Suprapubic skin (tissue), 4 donors: ENCODE measurements at regions not wholly inside any gene's neighbourhood (a gene's known extent, or its start where the extent isn't known, plus 50 kb on each side); places are given as distances from the start of the nearest gene placed in this dataset.

Source experiments
- DNase-seq, 2 donors: peaks; one replicate each; pipeline ENCODE4 v3.0.0-alpha.2; 2019; ENCODE audit warnings: low spot score in 2 of 2
- H3K27ac ChIP-seq: fragments of 200-600 bp; sonication (generic); one replicate; pipeline ENCODE4 v1.5.1; 2019
- H3K27me3 ChIP-seq: fragments of 200-600 bp; sonication (generic); one replicate; pipeline ENCODE4 v1.5.1; 2019
- H3K36me3 ChIP-seq: fragments of 200-600 bp; sonication (generic); one replicate; pipeline ENCODE4 v1.5.1; 2019
- H3K4me1 ChIP-seq: fragments of 200-600 bp; sonication (generic); one replicate; pipeline ENCODE4 v1.5.1; 2019
- H3K4me3 ChIP-seq: fragments of 200-600 bp; sonication (generic); one replicate; pipeline ENCODE4 v1.5.1; 2019; ENCODE audit warnings: mild to moderate bottlenecking
- H3K9me3 ChIP-seq: fragments of 200-600 bp; sonication (generic); one replicate; pipeline ENCODE4 v1.5.1; 2019
- EP300 ChIP-seq: sonication (generic); formaldehyde crosslinking; IDR thresholded peaks from one replicate; pipeline ENCODE4 v1.6.1; 2017; ENCODE audit warnings: antibody characterized with exemption
- POLR2A ChIP-seq, 2 donors: fragments of 450-650 bp; IDR thresholded peaks; one replicate each; pipeline ENCODE4 v1.6.1; 2017; ENCODE audit warnings: antibody characterized with exemption in 2 of 2, mild to moderate bottlenecking in 2 of 2, moderate library complexity in 2 of 2
- POLR2AphosphoS5 ChIP-seq, 3 donors: sonication (generic); formaldehyde crosslinking; IDR thresholded peaks; one replicate each; pipeline ENCODE4 v1.6.1; 2017; ENCODE audit warnings: antibody characterized with exemption in 3 of 3
- WGBS: methylation state at CpG from one replicate; pipeline ENCODE4 v1.1.5; 2018; 5-methylcytosine and 5-hydroxymethylcytosine counted together
- TF ChIP-seq, protein P1 (sequence below), 2 donors: fragments of 200-600 bp in 1 of 2; fragments of 450-650 bp in 1 of 2; sonication (generic) in 1 of 2; IDR thresholded peaks; one replicate each; pipeline ENCODE4 v1.5.1; 2016 to 2019; ENCODE audit warnings: antibody characterized with exemption in 2 of 2, mild to moderate bottlenecking in 1 of 2, moderate library complexity in 1 of 2

DNA sequence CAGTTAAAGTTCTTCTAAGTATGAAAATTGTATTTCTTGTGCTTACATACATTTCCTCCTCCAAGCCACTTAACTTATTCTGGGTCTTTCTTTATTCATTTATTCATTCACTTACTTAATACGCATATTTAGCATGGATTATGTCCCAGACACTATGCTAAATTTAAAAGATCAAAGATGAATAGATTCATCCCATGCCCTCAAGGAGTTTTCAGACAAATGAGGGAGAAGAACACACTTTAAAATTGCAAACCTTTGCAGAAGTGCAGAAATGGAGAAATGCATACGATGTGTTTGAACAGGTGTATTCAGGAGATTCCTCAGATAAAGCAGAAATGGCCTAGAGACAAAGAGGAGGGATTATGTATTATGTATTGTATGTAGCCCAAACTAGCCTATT, 298.7 kb upstream of the SOX11 start:
- no peaks in the 10 kb centered on the region for H3K36me3 ChIP-seq
- H3K4me3 ChIP-seq = no peak overlapping the region
- H3K9me3 ChIP-seq = no peaks in the 10 kb centered on the region
- 44% methylated on average over 2 of the region's 2 CpGs for WGBS
- TF ChIP-seq POLR2A (IDR thresholded peaks at IDR 0.05) = no peak
- TF ChIP-seq EP300 = no peak
- TF ChIP-seq POLR2AphosphoS5 (IDR thresholded peaks at IDR 0.05) = no peak
- TF ChIP-seq, protein P1, sequence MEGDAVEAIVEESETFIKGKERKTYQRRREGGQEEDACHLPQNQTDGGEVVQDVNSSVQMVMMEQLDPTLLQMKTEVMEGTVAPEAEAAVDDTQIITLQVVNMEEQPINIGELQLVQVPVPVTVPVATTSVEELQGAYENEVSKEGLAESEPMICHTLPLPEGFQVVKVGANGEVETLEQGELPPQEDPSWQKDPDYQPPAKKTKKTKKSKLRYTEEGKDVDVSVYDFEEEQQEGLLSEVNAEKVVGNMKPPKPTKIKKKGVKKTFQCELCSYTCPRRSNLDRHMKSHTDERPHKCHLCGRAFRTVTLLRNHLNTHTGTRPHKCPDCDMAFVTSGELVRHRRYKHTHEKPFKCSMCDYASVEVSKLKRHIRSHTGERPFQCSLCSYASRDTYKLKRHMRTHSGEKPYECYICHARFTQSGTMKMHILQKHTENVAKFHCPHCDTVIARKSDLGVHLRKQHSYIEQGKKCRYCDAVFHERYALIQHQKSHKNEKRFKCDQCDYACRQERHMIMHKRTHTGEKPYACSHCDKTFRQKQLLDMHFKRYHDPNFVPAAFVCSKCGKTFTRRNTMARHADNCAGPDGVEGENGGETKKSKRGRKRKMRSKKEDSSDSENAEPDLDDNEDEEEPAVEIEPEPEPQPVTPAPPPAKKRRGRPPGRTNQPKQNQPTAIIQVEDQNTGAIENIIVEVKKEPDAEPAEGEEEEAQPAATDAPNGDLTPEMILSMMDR (IDR thresholded peaks at IDR 0.05) = no peak
- H3K4me1 ChIP-seq = no peaks in the 10 kb centered on the region
- H3K27ac ChIP-seq = no peak overlapping the region
- no peak for DNase-seq
- no peaks in the 10 kb centered on the region for H3K27me3 ChIP-seq

DNA sequence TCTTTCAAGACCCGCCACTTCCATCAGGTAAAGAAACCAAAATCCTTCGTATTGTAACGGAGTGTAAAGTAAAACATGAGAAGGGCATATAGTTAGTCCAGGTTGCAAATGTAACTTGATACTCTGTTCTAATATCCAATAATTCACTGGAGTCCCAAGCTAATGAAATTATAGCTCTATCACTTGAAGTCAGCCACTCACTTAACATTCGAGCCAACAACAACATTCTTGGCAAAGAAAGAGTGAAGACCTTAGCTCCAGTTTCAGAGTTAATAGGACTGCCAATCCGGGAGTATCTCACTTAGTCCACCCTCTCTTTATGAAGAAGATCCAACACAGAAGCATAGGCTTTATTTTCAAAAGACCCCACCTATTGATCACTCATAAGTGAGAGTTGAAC, 298.0 kb upstream of the SOX11 start:
- DNase-seq = no peak
- TF ChIP-seq POLR2A (IDR thresholded peaks at IDR 0.05) (no peak), EP300 (no peak), POLR2AphosphoS5 (IDR thresholded peaks at IDR 0.05) (no peak)
- TF ChIP-seq, protein P1 (IDR thresholded peaks at IDR 0.05) = no peak
- Histone ChIP-seq H3K4me3 (no peak overlapping the region), H3K27ac (no peak overlapping the region), H3K4me1 (no peaks in the 10 kb centered on the region), H3K36me3 (no peaks in the 10 kb centered on the region), H3K9me3 (no peaks in the 10 kb centered on the region), H3K27me3 (no peaks in the 10 kb centered on the region)
- WGBS = 50% methylated on average over 5 of the region's 5 CpGs

DNA sequence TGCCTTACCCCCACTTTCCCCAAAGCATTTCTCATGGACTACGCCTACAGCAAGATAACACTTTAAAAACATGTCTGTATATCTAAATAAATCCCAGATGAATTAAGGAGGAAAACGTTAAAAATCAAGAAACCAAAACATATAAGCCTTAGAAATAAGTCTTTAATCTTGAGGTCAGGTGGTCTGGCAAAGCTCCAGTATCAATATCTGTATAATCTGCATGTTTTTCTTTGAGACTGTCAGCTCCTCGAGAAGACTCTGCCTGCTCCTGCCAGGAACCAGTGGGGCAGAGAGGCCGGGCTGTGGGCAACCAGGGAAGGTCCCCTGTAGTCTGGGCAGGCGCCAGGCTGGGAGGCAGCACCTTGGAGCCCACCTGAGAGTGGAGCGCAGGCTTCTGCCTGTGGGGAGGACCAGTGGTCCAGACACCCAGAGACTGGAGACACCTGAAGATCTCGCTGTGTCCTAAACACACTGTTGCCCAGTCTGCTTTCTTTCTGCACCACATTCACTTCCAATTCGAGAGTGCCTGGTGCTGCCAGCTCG, 291.0 kb upstream of the SOX11 start:
- Histone ChIP-seq H3K27me3 (no peaks in the 10 kb centered on the region), H3K9me3 (no peaks in the 10 kb centered on the region), H3K4me1 (no peaks in the 10 kb centered on the region), H3K4me3 (no peak overlapping the region), H3K36me3 (no peaks in the 10 kb centered on the region), H3K27ac (no peak overlapping the region)
- 60% methylated on average over 9 of the region's 9 CpGs for WGBS
- TF ChIP-seq POLR2A (IDR thresholded peaks at IDR 0.05) = no peak
- no peak for DNase-seq

DNA sequence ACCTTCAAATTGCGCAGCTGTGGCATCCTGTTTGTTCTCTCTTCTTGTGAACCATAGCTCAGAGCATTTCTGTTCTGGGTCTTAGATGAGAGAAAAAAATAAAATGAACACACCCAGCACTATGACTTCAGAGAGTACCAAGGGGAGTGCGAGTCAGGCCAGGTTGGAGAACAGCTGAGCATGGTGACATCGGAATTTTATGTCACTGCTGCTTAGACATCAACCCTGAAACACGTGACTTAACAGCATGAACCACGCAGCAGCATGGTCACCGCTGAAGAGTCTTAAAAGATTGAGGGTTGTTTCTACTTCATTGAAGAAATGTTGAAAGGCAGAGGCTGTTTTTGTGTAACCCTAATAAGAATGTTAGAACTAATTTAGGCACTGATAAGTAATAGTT, 288.8 kb upstream of the SOX11 start:
- TF ChIP-seq, protein P1 (IDR thresholded peaks at IDR 0.05) = no peak
- TF ChIP-seq POLR2A (IDR thresholded peaks at IDR 0.05) = no peak
- no peak for TF ChIP-seq POLR2AphosphoS5 (IDR thresholded peaks at IDR 0.05)
- no peak for TF ChIP-seq EP300
- H3K27me3 ChIP-seq = no peaks in the 10 kb centered on the region
- no peak overlapping the region for H3K27ac ChIP-seq
- DNase-seq = no peak
- H3K9me3 ChIP-seq = no peaks in the 10 kb centered on the region
- H3K36me3 ChIP-seq = no peaks in the 10 kb centered on the region
- H3K4me1 ChIP-seq = no peaks in the 10 kb centered on the region
- H3K4me3 ChIP-seq = no peak overlapping the region
- WGBS = 72% methylated on average over 6 of the region's 6 CpGs

DNA sequence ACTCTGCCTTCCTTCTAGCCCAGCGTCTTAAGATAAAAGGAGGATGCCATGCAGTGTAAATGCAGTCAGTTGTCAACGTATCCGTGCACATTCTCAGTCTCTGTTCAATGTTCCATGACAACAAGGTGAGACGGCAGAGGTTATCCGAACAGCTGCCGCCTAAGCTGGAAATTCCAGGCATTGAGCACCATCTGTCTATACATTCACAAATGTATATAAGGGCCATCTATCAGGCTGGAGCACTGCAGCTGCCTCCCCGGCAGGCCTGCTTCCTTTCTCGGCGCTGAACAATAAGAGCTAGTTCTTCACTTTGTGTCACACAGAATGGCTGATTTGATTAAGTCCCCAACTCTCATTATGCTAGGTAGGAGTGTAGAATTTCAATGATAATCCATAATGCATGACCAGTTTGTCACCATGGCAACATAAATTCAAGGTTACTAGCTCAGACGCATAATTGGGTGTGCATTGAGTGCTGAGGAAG, 282.2 kb upstream of the SOX11 start:
- Histone ChIP-seq H3K27ac (no peak overlapping the region), H3K27me3 (no peaks in the 10 kb centered on the region), H3K4me3 (no peak overlapping the region), H3K9me3 (no peaks in the 10 kb centered on the region), H3K4me1 (no peaks in the 10 kb centered on the region), H3K36me3 (no peaks in the 10 kb centered on the region)
- TF ChIP-seq POLR2A (IDR thresholded peaks at IDR 0.05) (no peak), EP300 (no peak), POLR2AphosphoS5 (IDR thresholded peaks at IDR 0.05) (no peak)
- TF ChIP-seq, protein P1 (IDR thresholded peaks at IDR 0.05) = no peak
- WGBS = 79% methylated on average over 10 of the region's 10 CpGs
- DNase-seq = no peak
